OCI-LY7 (cell line): ENCODE measurements at regions not wholly inside any gene's neighbourhood (a gene's known extent, or its start where the extent isn't known, plus 50 kb on each side); places are given as distances from the start of the nearest gene placed in this dataset.

Experiments
- BruUV-seq: library from RNA; stranded (reverse); fragments of 400-500 nt; replicated peaks from 2 replicates; lab custom pipeline; 2021; lab: Mats Ljungman, UMichigan
- CTCF ChIA-PET: fragments of 300-600 bp; sonication (Branson Sonifier 250); formaldehyde crosslinking; loops from one replicate; lab custom pipeline; 2022; ENCODE audit warnings: antibody characterized with exemption; ENCODE audit not compliant: unreplicated experiment; lab: Charles Lee
- POLR2A ChIA-PET: fragments of 300-600 bp; sonication (Branson Sonifier 250); formaldehyde crosslinking; loops from one replicate; lab custom pipeline; 2022; ENCODE audit warnings: antibody characterized with exemption; lab: Charles Lee
- DNase-seq: peaks from one replicate; pipeline ENCODE4 v3.0.0-alpha.2; 2015; ENCODE audit warnings: low spot score
- H2AFZ ChIP-seq: fragments of 200-600 bp; sonication (generic), shearing (Covaris generic); 2 replicates; pipeline ENCODE4 v1.6.1; 2014; ENCODE audit warnings: mild to moderate bottlenecking, antibody characterized with exemption, low read length, moderate library complexity
- H3K27ac ChIP-seq: fragments of 200-600 bp; sonication (generic); 2 replicates; pipeline ENCODE4 v1.5.1; 2014; ENCODE audit warnings: mixed run types, low read depth, mild to moderate bottlenecking, moderate library complexity, low read length, inconsistent platforms; ENCODE audit not compliant: poor library complexity, severe bottlenecking
- H3K36me3 ChIP-seq: fragments of 200-600 bp; sonication (generic); 2 replicates; pipeline ENCODE4 v1.6.1; 2014; ENCODE audit warnings: mild to moderate bottlenecking, antibody characterized with exemption, low read length, moderate library complexity, mixed read lengths; ENCODE audit not compliant: insufficient read depth
- H3K4me1 ChIP-seq: fragments of 200-600 bp; sonication (generic); 2 replicates; pipeline ENCODE4 v1.5.1; 2014; ENCODE audit warnings: mild to moderate bottlenecking, low read length; ENCODE audit not compliant: insufficient read depth, poor library complexity, severe bottlenecking
- H3K4me2 ChIP-seq: fragments of 200-600 bp; sonication (generic); 2 replicates; pipeline ENCODE4 v1.6.1; 2014; ENCODE audit warnings: mild to moderate bottlenecking, low read length
- H3K4me3 ChIP-seq: fragments of 200-600 bp; sonication (generic); 2 replicates; pipeline ENCODE4 v1.5.1; 2014; ENCODE audit warnings: mild to moderate bottlenecking, low read depth, low read length; ENCODE audit not compliant: poor library complexity, severe bottlenecking
- H3K79me2 ChIP-seq: fragments of 200-600 bp; sonication (generic); 2 replicates; pipeline ENCODE4 v1.6.1; 2016; ENCODE audit warnings: low read depth, mild to moderate bottlenecking, low read length, moderate library complexity, mixed read lengths; ENCODE audit not compliant: insufficient read depth
- H3K9me2 ChIP-seq: fragments of 200-600 bp; sonication (generic); 2 replicates; pipeline ENCODE4 v1.6.1; 2016; ENCODE audit warnings: mild to moderate bottlenecking, low read length, mixed read lengths; ENCODE audit not compliant: insufficient read depth
- H3K9me3 ChIP-seq: fragments of 200-600 bp; sonication (generic); 2 replicates; pipeline ENCODE4 v1.6.1; 2014; ENCODE audit warnings: mild to moderate bottlenecking, mixed run types, low read length, mixed read lengths
- H4K20me1 ChIP-seq: fragments of 200-600 bp; sonication (generic); 2 replicates; pipeline ENCODE4 v1.6.1; 2014; ENCODE audit warnings: mild to moderate bottlenecking, antibody characterized with exemption, low read length, moderate library complexity, mixed read lengths; ENCODE audit not compliant: insufficient read depth
- EZH2phosphoT487 ChIP-seq: fragments of 200-600 bp; sonication (generic); IDR thresholded peaks from 2 replicates; pipeline ENCODE4 v1.6.1; 2018; ENCODE audit warnings: low read depth, borderline replicate concordance, mild to moderate bottlenecking, mixed run types, antibody characterized with exemption, low read length, moderate library complexity, mixed read lengths
- intact Hi-C: fragments of 100-400 bp; cut with micrococcal nuclease; formaldehyde crosslinking; loops from one replicate; pipeline ENCODE4 v1.10.0; 2022; ENCODE audit not compliant: unreplicated experiment
- TF ChIP-seq, protein P1 (sequence below): fragments of 200-600 bp; sonication (generic); conservative IDR thresholded peaks from 2 replicates; pipeline ENCODE4 v1.5.1; 2014; ENCODE audit warnings: mild to moderate bottlenecking, antibody characterized with exemption, low read length, moderate library complexity, mixed read lengths

DNA sequence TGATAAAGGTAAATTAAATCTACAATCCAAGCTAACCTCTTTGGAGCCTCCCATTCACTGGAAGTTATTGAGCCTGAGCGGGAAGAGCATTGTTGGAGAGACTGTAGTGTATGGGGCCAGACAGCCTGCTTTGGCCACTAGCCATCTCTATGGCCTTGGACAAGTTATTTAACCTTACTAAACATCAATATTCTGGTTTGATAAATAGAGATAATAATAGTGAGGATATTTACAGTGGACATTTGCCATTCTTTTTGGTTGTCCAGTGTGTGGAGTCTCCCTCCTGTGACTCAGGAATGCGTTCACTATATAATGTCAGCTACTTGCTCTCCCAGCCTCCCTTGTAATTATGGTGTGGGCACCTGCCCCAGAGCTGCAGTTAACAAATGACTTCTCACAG is 216.1 kb downstream of the SLC38A4 start:
- TF ChIP-seq, protein P1, sequence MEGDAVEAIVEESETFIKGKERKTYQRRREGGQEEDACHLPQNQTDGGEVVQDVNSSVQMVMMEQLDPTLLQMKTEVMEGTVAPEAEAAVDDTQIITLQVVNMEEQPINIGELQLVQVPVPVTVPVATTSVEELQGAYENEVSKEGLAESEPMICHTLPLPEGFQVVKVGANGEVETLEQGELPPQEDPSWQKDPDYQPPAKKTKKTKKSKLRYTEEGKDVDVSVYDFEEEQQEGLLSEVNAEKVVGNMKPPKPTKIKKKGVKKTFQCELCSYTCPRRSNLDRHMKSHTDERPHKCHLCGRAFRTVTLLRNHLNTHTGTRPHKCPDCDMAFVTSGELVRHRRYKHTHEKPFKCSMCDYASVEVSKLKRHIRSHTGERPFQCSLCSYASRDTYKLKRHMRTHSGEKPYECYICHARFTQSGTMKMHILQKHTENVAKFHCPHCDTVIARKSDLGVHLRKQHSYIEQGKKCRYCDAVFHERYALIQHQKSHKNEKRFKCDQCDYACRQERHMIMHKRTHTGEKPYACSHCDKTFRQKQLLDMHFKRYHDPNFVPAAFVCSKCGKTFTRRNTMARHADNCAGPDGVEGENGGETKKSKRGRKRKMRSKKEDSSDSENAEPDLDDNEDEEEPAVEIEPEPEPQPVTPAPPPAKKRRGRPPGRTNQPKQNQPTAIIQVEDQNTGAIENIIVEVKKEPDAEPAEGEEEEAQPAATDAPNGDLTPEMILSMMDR = no peak
- CTCF ChIA-PET = no interaction called here

DNA sequence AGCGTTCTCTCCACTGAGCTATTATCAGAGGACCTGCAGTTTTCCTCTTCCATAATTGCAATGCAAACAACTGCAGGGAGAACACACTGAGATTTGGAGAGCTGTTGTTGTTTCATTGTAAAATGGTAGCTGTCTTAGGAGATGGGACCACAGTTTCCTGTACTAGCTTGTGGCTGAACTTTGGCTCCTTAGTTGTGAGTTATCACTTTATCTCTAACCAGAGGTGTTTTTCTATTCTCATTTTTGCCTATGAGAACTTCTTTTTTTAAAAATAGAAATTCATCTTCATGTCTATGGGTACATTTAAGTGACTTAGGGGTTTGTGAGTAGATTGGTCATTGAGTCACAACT is 216.5 kb downstream of the SLC38A4 start:
- TF ChIP-seq, protein P1 = no peak
- no peak for TF ChIP-seq EZH2phosphoT487
- H3K27ac ChIP-seq = no peak overlapping the region
- no peak for DNase-seq
- no TSS peak for BruUV-seq
- intact Hi-C loops = no loop called here
- H3K36me3 ChIP-seq = no peaks in the 10 kb centered on the region
- no peak overlapping the region for H3K4me3 ChIP-seq
- ChIA-PET CTCF (no interaction called here), POLR2A (no interaction called here)
- H2AFZ ChIP-seq = no peak overlapping the region
- no peak overlapping the region for H3K4me2 ChIP-seq
- H3K4me1 ChIP-seq = no peaks in the 10 kb centered on the region
- H3K9me3 ChIP-seq = no peaks in the 10 kb centered on the region
- no peaks in the 10 kb centered on the region for H3K9me2 ChIP-seq
- no peaks in the 10 kb centered on the region for H4K20me1 ChIP-seq
- H3K79me2 ChIP-seq = no peaks in the 10 kb centered on the region

More for the DNA sequence above, 216.1 kb downstream of the SLC38A4 start:
- Histone ChIP-seq H3K36me3 (no peaks in the 10 kb centered on the region), H3K79me2 (no peaks in the 10 kb centered on the region), H4K20me1 (no peaks in the 10 kb centered on the region), H2AFZ (no peak overlapping the region), H3K4me3 (no peak overlapping the region), H3K9me3 (no peaks in the 10 kb centered on the region), H3K4me2 (no peak overlapping the region), H3K9me2 (no peaks in the 10 kb centered on the region), H3K27ac (no peak overlapping the region), H3K4me1 (no peaks in the 10 kb centered on the region)
- no TSS peak for BruUV-seq
- POLR2A ChIA-PET = no interaction called here
- intact Hi-C loops = no loop called here
- DNase-seq = no peak

DNA sequence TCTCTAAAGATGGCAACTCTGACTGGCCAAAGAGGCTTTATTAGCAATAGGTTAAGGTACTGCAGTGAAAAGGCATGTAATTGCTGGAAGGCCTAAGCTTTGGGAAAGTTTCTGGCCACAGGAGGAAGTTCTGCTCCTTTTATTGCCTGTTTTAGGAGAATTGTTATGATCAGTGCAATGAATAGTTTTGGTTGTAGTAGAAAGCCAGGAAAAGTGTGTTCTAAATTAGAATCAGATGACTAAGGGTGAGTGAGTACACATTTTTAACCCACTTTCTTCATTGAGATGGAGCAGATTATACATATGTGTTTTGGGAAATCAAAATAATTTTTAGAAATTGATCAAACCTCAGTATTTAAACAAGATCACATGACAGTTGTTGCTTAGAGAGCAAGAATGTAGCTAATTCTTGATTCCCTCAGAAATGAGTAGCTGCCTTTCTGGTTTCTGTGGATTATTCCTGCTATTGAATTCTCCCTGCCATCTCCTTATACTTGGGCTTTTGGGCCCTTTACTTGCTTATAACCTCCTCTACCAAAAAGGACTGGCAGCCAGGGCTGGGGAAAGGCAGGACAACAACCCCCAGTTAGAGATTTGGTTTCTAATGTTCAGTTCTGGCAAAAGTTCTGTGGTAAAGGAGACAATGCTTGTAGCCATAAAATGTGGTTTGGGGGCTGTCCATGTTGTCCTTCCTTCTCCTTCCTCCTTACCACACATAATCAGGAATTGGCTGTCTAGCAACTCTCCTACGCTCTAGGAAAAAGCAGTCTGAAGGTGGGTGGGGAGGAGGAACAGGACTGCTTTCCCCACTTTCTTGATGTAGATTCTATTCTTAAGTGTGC is 217.1 kb downstream of the SLC38A4 start:
- no peaks in the 10 kb centered on the region for H3K36me3 ChIP-seq
- no peaks in the 10 kb centered on the region for H4K20me1 ChIP-seq
- intact Hi-C loops = no loop called here
- H3K27ac ChIP-seq = no peak overlapping the region
- no peak for DNase-seq
- ChIA-PET POLR2A (interaction anchor here (0.7 kb wide), 1 partner anchor 254 kb away, joined by 3 read pairs; no protein-coding TSS in a partner anchor), CTCF (no interaction called here)
- no peak overlapping the region for H3K4me2 ChIP-seq
- H3K9me3 ChIP-seq = no peaks in the 10 kb centered on the region
- H2AFZ ChIP-seq = no peak overlapping the region
- no peak overlapping the region for H3K4me3 ChIP-seq
- H3K4me1 ChIP-seq = no peaks in the 10 kb centered on the region
- TF ChIP-seq, protein P1 = no peak
- no peak for TF ChIP-seq EZH2phosphoT487
- no peaks in the 10 kb centered on the region for H3K79me2 ChIP-seq
- no TSS peak for BruUV-seq
- no peaks in the 10 kb centered on the region for H3K9me2 ChIP-seq
